GM23248 (cell line): ENCODE measurements at regions not wholly inside any gene's neighbourhood (a gene's known extent, or its start where the extent isn't known, plus 50 kb on each side); places are given as distances from the start of the nearest gene placed in this dataset.

Source experiments
- DNase-seq: peaks from one replicate; pipeline ENCODE4 v3.0.0-alpha.2; 2015
- H2AFZ ChIP-seq: fragments of 200-600 bp; sonication (generic); 2 replicates; pipeline ENCODE4 v1.6.1; 2016; ENCODE audit warnings: antibody characterized with exemption
- H3F3A ChIP-seq: fragments of 200-600 bp; sonication (generic); 2 replicates; pipeline ENCODE4 v1.6.1; 2016; ENCODE audit warnings: mild to moderate bottlenecking, antibody characterized with exemption, mixed run types; ENCODE audit not compliant: insufficient read depth
- H3K27ac ChIP-seq: fragments of 200-600 bp; sonication (generic); 2 replicates; pipeline ENCODE4 v1.5.1; 2016; ENCODE audit warnings: mild to moderate bottlenecking
- H3K27me3 ChIP-seq: fragments of 200-600 bp; sonication (generic); replicated peaks from 2 replicates; pipeline ENCODE4 v1.6.1; 2016; ENCODE audit warnings: mild to moderate bottlenecking; ENCODE audit not compliant: insufficient read depth
- H3K36me3 ChIP-seq: fragments of 200-600 bp; sonication (generic); 2 replicates; pipeline ENCODE4 v1.6.1; 2016; ENCODE audit warnings: low read depth, mild to moderate bottlenecking
- H3K4me1 ChIP-seq: fragments of 200-600 bp; sonication (generic); 2 replicates; pipeline ENCODE4 v1.6.1; 2016; ENCODE audit warnings: mild to moderate bottlenecking; ENCODE audit not compliant: insufficient read depth
- H3K4me2 ChIP-seq: fragments of 200-600 bp; sonication (generic); one replicate; pipeline ENCODE4 v1.6.1; 2016; ENCODE audit warnings: mild to moderate bottlenecking; ENCODE audit not compliant: unreplicated experiment
- H3K4me3 ChIP-seq: fragments of 200-600 bp; sonication (generic); 2 replicates; pipeline ENCODE4 v1.5.1; 2016; ENCODE audit warnings: mild to moderate bottlenecking
- H3K79me2 ChIP-seq: fragments of 200-600 bp; sonication (generic); 2 replicates; pipeline ENCODE4 v1.6.1; 2016; ENCODE audit warnings: mild to moderate bottlenecking; ENCODE audit not compliant: insufficient read depth
- H3K9ac ChIP-seq: fragments of 200-600 bp; sonication (generic); 2 replicates; pipeline ENCODE4 v1.6.1; 2016; ENCODE audit warnings: mild to moderate bottlenecking
- H3K9me2 ChIP-seq: fragments of 200-600 bp; sonication (generic); 2 replicates; pipeline ENCODE4 v1.6.1; 2016; ENCODE audit warnings: mixed run types, mild to moderate bottlenecking, moderate library complexity; ENCODE audit not compliant: insufficient read depth
- H3K9me3 ChIP-seq: fragments of 200-600 bp; sonication (generic); one replicate; pipeline ENCODE4 v1.6.1; 2017; ENCODE audit warnings: low read depth
- H4K20me1 ChIP-seq: fragments of 200-600 bp; sonication (generic); 2 replicates; pipeline ENCODE4 v1.6.0; 2016; ENCODE audit not compliant: insufficient read depth
- EZH2 ChIP-seq: fragments of 200-600 bp; sonication (generic); IDR thresholded peaks from 2 replicates; pipeline ENCODE4 v1.6.1; 2018; ENCODE audit warnings: antibody characterized with exemption, mild to moderate bottlenecking; ENCODE audit not compliant: insufficient read depth, poor library complexity, severe bottlenecking
- EZH2phosphoT487 ChIP-seq: fragments of 200-600 bp; sonication (generic); IDR thresholded peaks from 2 replicates; pipeline ENCODE4 v1.6.1; 2018; ENCODE audit warnings: antibody characterized with exemption, moderate library complexity, mild to moderate bottlenecking, low read depth; ENCODE audit not compliant: insufficient read depth
- WGBS, 2 experiments: methylation state at CpG; one replicate each; pipeline ENCODE4 v1.1.6; 2015 to 2017; ENCODE audit warnings: low lambda C conversion rate in 2 of 2, low coverage in 1 of 2; ENCODE audit errors: missing lambda C conversion rate in 2 of 2; 5-methylcytosine and 5-hydroxymethylcytosine counted together
- in situ Hi-C: fragments of 300-500 bp; cut with MboI; formaldehyde crosslinking; loops from 2 replicates; pipeline ENCODE4 v1.15.0; 2020

DNA sequence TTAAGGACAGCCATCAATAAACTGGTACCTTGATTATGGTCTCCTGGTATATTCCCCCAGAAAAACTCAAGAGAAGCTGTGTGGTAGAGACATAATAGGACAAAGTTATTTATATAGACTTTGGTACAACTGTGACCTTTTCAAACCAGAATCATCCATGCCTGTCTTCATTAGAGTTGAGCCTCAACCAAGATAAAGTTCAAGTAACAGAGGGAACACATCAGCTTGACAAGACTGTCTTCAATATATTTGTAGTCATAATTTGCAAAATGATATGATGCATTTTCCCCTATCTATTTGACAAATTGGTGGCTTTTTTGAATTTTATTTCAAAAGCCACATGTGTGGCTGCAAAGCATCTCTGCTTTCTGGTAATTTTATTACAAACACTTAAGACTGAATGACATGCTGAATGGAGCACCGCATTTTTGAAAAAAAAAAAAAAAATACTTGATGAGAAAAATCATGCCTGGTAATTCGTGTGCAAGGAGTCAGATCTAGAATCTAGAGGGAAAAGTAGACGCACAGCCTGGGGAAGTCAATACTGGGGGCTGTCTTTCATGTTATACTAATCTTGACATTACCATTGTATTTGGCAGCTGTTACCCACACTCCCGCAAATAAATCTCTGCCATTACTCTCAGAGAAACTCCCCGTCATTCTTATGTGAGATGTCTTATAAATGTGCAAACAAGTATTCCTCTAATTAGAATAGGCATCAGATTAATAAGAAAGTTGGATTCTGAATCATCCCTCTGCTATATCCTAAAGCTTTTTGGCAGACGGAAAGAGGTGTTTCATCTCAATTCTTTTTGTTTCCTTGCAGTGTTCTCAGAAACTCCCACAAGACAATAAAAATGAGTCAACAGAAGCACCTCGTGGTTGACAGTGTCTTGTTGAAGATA is 554.8 kb upstream of the CBLB start:
- no peak overlapping the region for H3K9ac ChIP-seq
- H3K9me3 ChIP-seq, result no peaks in the 10 kb centered on the region
- H3K4me2 ChIP-seq, result no peak overlapping the region
- no peaks in the 10 kb centered on the region for H3K36me3 ChIP-seq
- H3K27me3 ChIP-seq, result no peaks in the 10 kb centered on the region
- in situ Hi-C loops, result no loop called here
- H4K20me1 ChIP-seq, result no peaks in the 10 kb centered on the region
- no peak overlapping the region for H3K4me3 ChIP-seq
- H3K9me2 ChIP-seq, result no peaks in the 10 kb centered on the region
- WGBS, 2 experiments, result 69 to 73% methylated on average over 7 of the region's 7 CpGs
- H3K27ac ChIP-seq, result no peak overlapping the region
- no peak for TF ChIP-seq EZH2phosphoT487
- TF ChIP-seq EZH2, result no peak
- peaks cover 21% of the 10 kb centered on the region; the same call in 1 of the 2 replicates for H3F3A ChIP-seq
- H3K79me2 ChIP-seq, result no peaks in the 10 kb centered on the region
- no peak overlapping the region for H2AFZ ChIP-seq
- H3K4me1 ChIP-seq, result peaks cover 34% of the 10 kb centered on the region
- DNase-seq, result peak; percentile 22

DNA sequence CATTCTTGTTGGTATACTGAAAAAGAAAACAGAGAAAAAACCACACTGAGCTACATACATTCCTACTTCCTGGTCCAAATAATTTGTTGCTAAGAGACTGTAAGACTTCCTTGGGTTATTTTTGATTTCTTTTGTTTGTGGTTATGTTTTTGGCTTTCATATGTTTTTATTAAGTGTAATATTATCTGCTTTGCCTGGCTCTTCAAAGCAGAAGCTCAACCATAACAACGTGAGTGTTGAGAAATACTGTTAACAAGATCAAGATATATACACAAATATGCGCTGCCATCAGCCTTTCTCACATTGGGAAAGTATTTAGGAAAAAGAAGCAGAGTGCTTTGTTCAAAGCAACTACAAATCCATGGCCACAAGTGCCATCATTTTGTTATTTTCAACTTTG is 556.2 kb upstream of the CBLB start:
- DNase-seq, result peak; percentile 57
- peak overlapping the region; percentile 42 for H3K27ac ChIP-seq

DNA sequence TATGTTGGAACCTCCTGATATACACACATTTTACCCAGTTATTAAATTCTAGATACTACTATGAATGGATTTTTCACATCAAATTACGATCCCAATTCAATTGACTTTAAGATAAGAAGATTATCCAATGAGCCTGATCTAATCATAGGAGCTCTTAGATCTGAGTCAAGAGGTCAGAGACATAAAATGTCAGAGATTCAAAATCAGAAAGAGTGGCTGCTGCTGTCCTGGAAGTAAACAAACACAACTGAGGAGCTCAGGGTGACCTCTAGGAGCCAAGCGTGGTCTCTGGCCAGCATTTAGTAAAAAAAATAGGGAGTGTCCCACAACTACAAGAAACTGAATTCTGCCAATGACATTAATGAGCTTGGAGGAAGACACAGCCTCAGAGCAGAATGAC is 557.1 kb upstream of the CBLB start:
- H3K9me2 ChIP-seq, result no peaks in the 10 kb centered on the region
- no peak for TF ChIP-seq EZH2
- no peak for TF ChIP-seq EZH2phosphoT487
- H4K20me1 ChIP-seq, result no peaks in the 10 kb centered on the region
- 83 to 90% methylated on average over 2 of the region's 2 CpGs for WGBS, 2 experiments
- no peak overlapping the region for H3K27ac ChIP-seq
- no peak overlapping the region for H3K4me2 ChIP-seq
- no peaks in the 10 kb centered on the region for H3K79me2 ChIP-seq
- no peaks in the 10 kb centered on the region for H3K36me3 ChIP-seq
- H3K9me3 ChIP-seq, result no peaks in the 10 kb centered on the region
- H2AFZ ChIP-seq, result peak overlapping the region; percentile 61; the same call in 1 of the 2 replicates
- no peak overlapping the region for H3K9ac ChIP-seq
- H3K27me3 ChIP-seq, result no peaks in the 10 kb centered on the region
- peaks cover 54% of the 10 kb centered on the region for H3K4me1 ChIP-seq
- no peak for DNase-seq
- H3K4me3 ChIP-seq, result no peak overlapping the region
- peaks cover 32% of the 10 kb centered on the region for H3F3A ChIP-seq
- in situ Hi-C loops, result no loop called here

More for the DNA sequence above, 556.2 kb upstream of the CBLB start:
- H3K36me3 ChIP-seq, result no peaks in the 10 kb centered on the region
- H3K27me3 ChIP-seq, result no peaks in the 10 kb centered on the region
- no peaks in the 10 kb centered on the region for H3K79me2 ChIP-seq
- H3K9me3 ChIP-seq, result no peaks in the 10 kb centered on the region
- H3K9me2 ChIP-seq, result no peaks in the 10 kb centered on the region
- peaks cover 32% of the 10 kb centered on the region for H3F3A ChIP-seq
- peak overlapping the region; percentile 61 for H2AFZ ChIP-seq
- H3K4me2 ChIP-seq, result peak overlapping the region; percentile 34
- in situ Hi-C loops, result no loop called here
- 9 to 13% methylated on average over 2 of the region's 2 CpGs for WGBS, 2 experiments
- H3K9ac ChIP-seq, result no peak overlapping the region; the same call in 1 of the 2 replicates
- no peaks in the 10 kb centered on the region for H4K20me1 ChIP-seq
- TF ChIP-seq EZH2phosphoT487 (peak; percentile 76; the same call in 1 of the 2 replicates), EZH2 (no peak)
- H3K4me3 ChIP-seq, result peak overlapping the region; percentile 30; the same call in 1 of the 2 replicates
- peaks cover 45% of the 10 kb centered on the region for H3K4me1 ChIP-seq

DNA sequence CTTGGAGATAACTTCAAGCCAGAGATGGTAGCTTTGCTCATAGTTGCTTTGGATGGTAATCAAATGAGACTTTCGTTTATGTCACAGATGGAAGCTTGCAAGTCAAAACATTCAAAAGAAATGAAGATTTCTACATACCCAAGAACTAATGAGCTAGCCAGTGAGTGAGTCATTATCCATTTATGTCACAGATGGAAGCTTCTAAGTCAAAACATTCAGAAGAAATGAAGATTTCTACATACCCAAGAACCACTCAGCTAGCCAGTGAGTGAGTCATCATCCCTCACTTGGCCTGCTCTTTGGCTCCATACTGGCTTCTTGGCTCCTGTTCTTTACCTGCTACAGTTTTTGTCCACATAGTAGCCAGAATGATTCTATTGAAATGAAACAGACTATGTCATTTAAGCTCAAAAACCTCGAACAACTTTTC is 559.8 kb upstream of the CBLB start:
- peak overlapping the region; percentile 72 for H3K4me2 ChIP-seq
- in situ Hi-C loops, result no loop called here

More for the DNA sequence above, 559.8 kb upstream of the CBLB start:
- WGBS, 2 experiments, result 0% methylated on average over 2 of the region's 2 CpGs
- Histone ChIP-seq H3K27me3 (no peaks in the 10 kb centered on the region), H3K9ac (no peak overlapping the region), H2AFZ (no peak overlapping the region), H3F3A (peaks cover 32% of the 10 kb centered on the region), H3K36me3 (no peaks in the 10 kb centered on the region), H4K20me1 (no peaks in the 10 kb centered on the region), H3K4me1 (peaks cover 48% of the 10 kb centered on the region), H3K4me3 (peak overlapping the region; percentile 31; the same call in 1 of the 2 replicates), H3K27ac (peak overlapping the region; percentile 48), H3K9me2 (no peaks in the 10 kb centered on the region), H3K9me3 (no peaks in the 10 kb centered on the region), H3K79me2 (no peaks in the 10 kb centered on the region)
- no peak for TF ChIP-seq EZH2
- TF ChIP-seq EZH2phosphoT487, result peak; percentile 55; the same call in 1 of the 2 replicates
- DNase-seq, result peak; percentile 97
